Small intestine (tissue), 7 donors: ENCODE measurements at regions not wholly inside any gene's neighbourhood (a gene's known extent, or its start where the extent isn't known, plus 50 kb on each side); places are given as distances from the start of the nearest gene placed in this dataset.

ENCODE experiments used
- DNase-seq, 2 donors: peaks; one replicate each; pipeline versions ENCODE4 v3.0.0 to v3.0.0-alpha.2; 2013
- FAIRE-seq: peaks from 2 replicates; lab custom pipeline; 2012; peaks lifted over from hg19 to GRCh38; lab: Jason Lieb, UNC
- H3K27ac ChIP-seq, 3 donors: one replicate each; pipeline ENCODE4 v1.5.1; 2013; ENCODE audit warnings: low read length in 2 of 3, mild to moderate bottlenecking in 2 of 3, control low read depth in 1 of 3, inconsistent platforms in 1 of 3, low read depth in 1 of 3, moderate library complexity in 1 of 3
- H3K27me3 ChIP-seq, 3 donors: one replicate each; pipeline ENCODE4 v1.6.1; 2013; ENCODE audit warnings: low read length in 3 of 3, inconsistent platforms in 1 of 3; ENCODE audit not compliant: control insufficient read depth in 3 of 3, insufficient read depth in 3 of 3
- H3K36me3 ChIP-seq, 3 donors: one replicate each; pipeline ENCODE4 v1.6.1; 2013; ENCODE audit warnings: low read length in 3 of 3, inconsistent platforms in 1 of 3, low read depth in 1 of 3, mild to moderate bottlenecking in 1 of 3, moderate library complexity in 1 of 3; ENCODE audit not compliant: control insufficient read depth in 3 of 3, insufficient read depth in 2 of 3
- H3K4me1 ChIP-seq, 3 donors: one replicate each; pipeline ENCODE4 v1.6.1; 2013; ENCODE audit warnings: low read length in 2 of 3, inconsistent platforms in 1 of 3, low read depth in 1 of 3, mild to moderate bottlenecking in 1 of 3, moderate library complexity in 1 of 3; ENCODE audit not compliant: control insufficient read depth in 3 of 3, insufficient read depth in 2 of 3
- H3K4me3 ChIP-seq, 3 donors: one replicate each; pipeline ENCODE4 v1.5.1; 2013; ENCODE audit warnings: low read length in 3 of 3, control low read depth in 1 of 3, inconsistent platforms in 1 of 3, low read depth in 1 of 3, mild to moderate bottlenecking in 1 of 3, moderate library complexity in 1 of 3
- H3K9me3 ChIP-seq, 2 donors: one replicate each; pipeline ENCODE4 v1.6.1; 2013; ENCODE audit warnings: low read depth in 1 of 2, low read length in 1 of 2; ENCODE audit not compliant: control insufficient read depth in 2 of 2, insufficient read depth in 1 of 2
- WGBS, 3 donors: extraction: QIAGEN DNeasy Blood & Tissue Kit; methylation state at CpG; one replicate each; pipeline ENCODE4 v1.1.7; 2013; 5-methylcytosine and 5-hydroxymethylcytosine counted together
- donor health status: healthy with polysubstance abuse.
- donor health status: control.
- donor health status: control.
- donor health status: Bipolar disorder and iron deficiency.
- donor health status: healthy.

DNA sequence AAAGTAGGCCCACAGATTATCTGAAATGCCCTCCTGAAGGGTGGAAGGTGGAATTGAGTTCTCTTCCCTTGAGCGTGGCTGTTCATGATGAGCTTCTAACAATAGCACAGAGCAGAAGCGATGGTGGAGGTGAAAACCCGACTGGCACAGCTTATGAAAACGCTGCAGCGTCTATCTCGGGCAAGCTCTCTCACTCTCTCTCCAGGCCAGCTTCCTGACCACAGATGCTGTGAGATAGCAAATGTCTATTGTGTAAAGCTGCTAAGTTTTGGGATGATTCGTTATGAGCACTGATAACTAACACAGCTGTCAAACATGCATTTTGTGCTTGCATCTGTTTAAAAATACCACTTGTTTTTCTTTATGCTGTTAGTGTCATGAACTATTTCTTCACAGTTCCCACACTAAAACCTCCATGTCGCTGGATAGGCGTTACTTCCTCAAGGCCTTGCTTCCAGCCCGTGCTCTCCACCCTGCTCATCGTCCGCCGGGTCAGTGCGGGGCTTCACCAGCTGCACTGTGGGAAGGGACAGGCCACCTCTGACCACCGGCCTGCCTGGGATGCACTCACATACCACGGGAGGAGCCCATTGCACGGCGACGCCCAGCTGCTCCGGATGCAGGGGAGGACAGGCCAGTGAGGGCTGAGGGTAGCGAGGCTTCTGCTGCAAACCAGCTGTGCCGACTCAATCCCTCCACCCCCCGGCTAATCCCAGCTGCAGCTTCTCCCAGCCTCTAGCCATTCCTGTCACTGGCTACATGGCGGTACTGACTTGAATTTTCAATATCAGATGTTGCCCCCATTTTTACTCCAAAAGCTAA, 60.0 kb upstream of the OTOS start:
- WGBS, 3 donors = 53 to 76% (median 63%) methylated on average over 24 of the region's 24 CpGs
- Histone ChIP-seq H3K36me3 (no peaks in the 10 kb centered on the region), H3K4me3 (no peak overlapping the region), H3K27me3 (no peaks in the 10 kb centered on the region), H3K9me3 (no peaks in the 10 kb centered on the region), H3K4me1 (no peaks in the 10 kb centered on the region), H3K27ac (no peak overlapping the region)
- no peak for FAIRE-seq
- DNase-seq = peak in 1 of 2 donors; percentile 6

DNA sequence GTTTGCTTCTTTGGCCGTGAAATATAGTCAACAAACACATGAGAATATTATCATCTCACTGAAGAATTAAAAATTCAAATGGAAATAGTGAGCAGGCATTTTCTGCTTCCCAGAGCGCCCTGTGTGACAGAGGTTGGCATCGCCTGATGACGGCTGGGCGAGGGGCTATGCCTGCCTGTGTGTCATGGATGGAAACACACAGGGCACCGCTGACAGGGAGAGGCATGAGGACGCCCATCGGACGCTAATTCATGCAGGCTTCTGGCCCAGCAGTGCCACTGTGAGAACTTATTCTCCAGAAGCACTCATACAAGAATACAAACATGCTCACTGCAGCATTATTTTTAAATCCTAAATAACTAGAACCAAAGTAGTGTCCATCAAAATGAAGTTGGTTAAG, 61.4 kb upstream of the OTOS start:
- H3K27me3 ChIP-seq = no peaks in the 10 kb centered on the region
- no peaks in the 10 kb centered on the region for H3K36me3 ChIP-seq
- H3K27ac ChIP-seq = no peak overlapping the region
- 79 to 84% (median 81%) methylated on average over 9 of the region's 9 CpGs for WGBS, 3 donors
- no peaks in the 10 kb centered on the region for H3K9me3 ChIP-seq
- DNase-seq = no peak
- no peak overlapping the region for H3K4me3 ChIP-seq
- no peaks in the 10 kb centered on the region for H3K4me1 ChIP-seq
- FAIRE-seq = no peak

DNA sequence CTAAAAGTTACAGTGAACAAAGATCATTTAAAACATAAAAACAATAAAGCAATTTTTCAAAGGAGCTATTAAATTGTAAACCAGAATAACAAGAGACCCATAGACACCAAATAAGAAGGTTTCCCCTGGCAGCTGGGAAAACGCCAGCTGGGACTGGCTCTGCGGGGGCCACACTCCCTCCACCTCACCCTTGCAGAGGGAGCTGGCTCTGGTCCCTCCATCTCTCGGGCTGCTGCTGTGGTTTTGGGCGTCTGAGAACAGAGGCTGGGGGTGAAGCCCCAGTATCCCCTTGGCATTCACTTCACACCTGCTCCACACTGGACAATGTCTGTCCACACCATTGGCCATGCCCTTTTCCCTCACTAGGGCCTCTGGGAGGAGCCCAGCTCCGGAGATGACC, 62.1 kb upstream of the OTOS start:
- FAIRE-seq (no peak), DNase-seq (no peak)
- Histone ChIP-seq H3K27me3 (no peaks in the 10 kb centered on the region), H3K4me3 (no peak overlapping the region), H3K9me3 (peaks cover 0 to 2% of the 10 kb centered on the region in 2 donors), H3K36me3 (no peaks in the 10 kb centered on the region), H3K4me1 (no peaks in the 10 kb centered on the region), H3K27ac (no peak overlapping the region)
- WGBS, 3 donors = 60 to 78% (median 64%) methylated on average over 5 of the region's 5 CpGs

DNA sequence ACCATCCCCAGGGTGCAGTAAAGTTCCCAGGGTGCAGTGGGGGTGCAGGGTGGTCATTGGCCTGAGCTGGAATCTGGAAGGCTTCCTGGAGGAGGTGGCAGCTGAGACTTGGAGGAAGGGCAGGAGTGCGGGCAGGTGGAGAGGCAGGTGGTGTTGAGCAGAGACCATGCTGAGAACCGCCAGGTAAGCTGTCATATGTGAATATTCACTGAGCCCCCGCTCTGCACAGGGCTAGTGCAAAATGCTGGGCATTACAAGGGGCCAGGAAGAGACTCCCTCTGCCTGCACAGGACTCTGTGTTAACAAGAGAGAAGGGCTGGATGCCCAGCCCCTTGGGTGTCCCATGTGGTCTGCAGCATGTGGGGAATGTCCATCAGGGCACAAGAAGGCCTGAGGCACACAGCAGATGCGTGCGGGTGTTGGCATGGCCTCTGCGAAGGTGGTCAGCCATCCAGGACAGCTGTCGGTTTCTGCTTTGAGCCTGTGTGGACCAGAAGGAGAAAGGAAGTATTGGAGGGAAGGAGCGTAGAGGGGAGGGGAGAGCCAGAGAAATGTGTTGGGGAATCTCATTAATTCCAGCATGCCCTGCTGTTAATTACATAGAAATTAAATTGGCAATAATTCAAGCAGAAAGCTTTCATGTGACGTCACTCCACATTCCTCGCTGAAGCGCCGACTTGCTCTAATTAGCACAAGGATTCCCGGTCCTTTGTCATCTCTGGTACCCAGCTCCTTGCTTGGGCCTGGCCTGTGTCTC, 62.8 kb upstream of the OTOS start:
- Histone ChIP-seq H3K27ac (no peak overlapping the region), H3K9me3 (peaks cover 0 to 3% of the 10 kb centered on the region in 2 donors), H3K36me3 (no peaks in the 10 kb centered on the region), H3K4me3 (no peak overlapping the region), H3K4me1 (no peaks in the 10 kb centered on the region), H3K27me3 (no peaks in the 10 kb centered on the region)
- DNase-seq (no peak), FAIRE-seq (no peak)
- WGBS, 3 donors = 72 to 74% (median 73%) methylated on average over 13 of the region's 13 CpGs

DNA sequence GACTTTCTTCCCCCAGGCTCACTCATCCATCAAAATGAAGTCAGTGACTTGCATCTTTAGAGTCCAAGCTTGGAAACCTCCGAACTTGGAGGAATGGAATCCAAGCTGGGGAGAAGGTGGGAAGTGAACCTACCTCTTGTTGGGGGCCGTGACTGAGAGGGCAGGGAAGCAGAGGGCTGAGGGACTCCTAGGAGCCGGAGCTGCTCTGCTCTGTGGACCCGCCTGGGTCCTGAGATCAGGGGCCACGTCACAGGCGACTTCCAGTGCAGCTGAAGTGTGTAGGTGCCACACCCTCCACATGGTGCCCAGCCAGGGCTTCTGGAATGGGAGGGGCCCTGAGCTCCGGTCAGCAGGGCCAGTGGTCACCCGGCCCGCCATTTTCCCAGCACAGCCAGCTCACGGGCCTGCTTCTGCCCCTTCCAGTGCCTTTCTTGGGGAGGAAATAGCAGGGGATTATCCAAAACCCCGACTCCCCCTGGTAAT, 63.4 kb upstream of the OTOS start:
- Histone ChIP-seq H3K36me3 (no peaks in the 10 kb centered on the region), H3K4me3 (no peak overlapping the region), H3K27me3 (no peaks in the 10 kb centered on the region), H3K27ac (no peak overlapping the region), H3K9me3 (peaks cover 0 to 3% of the 10 kb centered on the region in 2 donors), H3K4me1 (no peaks in the 10 kb centered on the region)
- 55 to 74% (median 65%) methylated on average over 11 of the region's 11 CpGs for WGBS, 3 donors
- DNase-seq = no peak
- no peak for FAIRE-seq

DNA sequence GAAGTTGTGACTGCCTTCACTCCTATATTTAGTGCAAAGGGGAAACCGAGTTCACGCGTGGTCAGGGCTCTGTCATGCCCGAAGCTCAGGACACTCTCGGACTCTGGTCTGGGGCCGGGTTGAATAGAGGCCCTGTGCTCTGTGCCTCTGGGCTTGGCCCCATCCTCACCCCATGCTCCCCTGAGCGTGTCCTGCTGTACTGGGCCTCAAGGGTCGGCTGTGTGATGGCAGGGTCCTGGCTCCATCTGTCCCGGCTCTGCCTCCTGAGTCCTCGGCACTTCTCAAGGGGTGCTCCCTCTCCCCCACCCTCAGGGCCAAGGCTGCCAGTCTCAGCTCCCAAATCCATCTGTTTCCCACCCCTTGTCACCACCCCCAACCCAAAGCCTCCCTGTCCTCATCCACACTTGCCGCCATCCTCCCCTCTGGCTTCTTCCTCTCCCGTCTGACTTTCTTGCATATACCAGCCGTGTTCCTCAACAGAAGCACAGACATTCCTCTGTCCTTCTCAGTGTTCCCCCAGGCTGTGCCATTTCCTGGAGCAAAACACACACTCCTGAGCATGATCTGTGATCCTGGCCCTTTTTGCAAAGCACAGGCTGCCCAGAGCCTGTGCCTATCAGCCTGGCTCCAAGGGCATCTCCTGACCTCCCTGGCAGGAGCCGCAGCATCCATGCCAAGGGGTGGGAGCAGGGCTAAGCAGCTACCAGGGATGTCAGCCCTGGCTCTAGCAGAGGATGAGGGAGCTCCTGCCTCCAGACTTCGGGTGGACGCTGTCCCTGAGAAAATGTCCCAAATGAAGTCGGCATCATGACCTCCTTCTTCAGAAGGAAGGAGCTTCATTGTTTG, 64.2 kb upstream of the OTOS start:
- H3K4me3 ChIP-seq = no peak overlapping the region
- DNase-seq = no peak
- H3K4me1 ChIP-seq = no peaks in the 10 kb centered on the region
- peaks cover 0 to 3% of the 10 kb centered on the region in 2 donors for H3K9me3 ChIP-seq
- H3K36me3 ChIP-seq = no peaks in the 10 kb centered on the region
- FAIRE-seq = no peak
- 70 to 82% (median 75%) methylated on average over 17 of the region's 17 CpGs for WGBS, 3 donors
- H3K27me3 ChIP-seq = no peaks in the 10 kb centered on the region
- no peak overlapping the region for H3K27ac ChIP-seq

DNA sequence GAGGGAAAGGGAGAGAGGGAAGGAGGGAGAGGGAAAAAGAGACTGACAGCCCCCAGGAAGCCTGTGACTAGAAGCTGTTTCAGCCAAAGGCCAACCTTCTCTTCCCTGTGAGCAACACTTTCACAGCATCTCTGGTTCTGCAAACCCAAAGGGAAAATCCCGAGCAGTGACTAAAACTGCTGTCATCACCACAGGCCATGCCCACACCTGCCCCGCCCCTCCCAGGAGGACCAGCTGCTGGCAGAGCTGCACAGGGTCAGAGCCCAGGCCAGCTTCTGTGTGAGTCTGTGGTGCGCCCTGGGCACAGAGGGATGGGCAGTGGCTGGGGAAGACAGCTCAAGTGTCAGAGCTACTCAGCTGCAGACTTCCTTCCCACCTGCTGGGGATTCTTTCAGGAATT, 64.9 kb upstream of the OTOS start:
- Histone ChIP-seq H3K9me3 (peaks cover 0 to 3% of the 10 kb centered on the region in 2 donors), H3K4me3 (no peak overlapping the region), H3K4me1 (no peaks in the 10 kb centered on the region), H3K27me3 (no peaks in the 10 kb centered on the region), H3K27ac (no peak overlapping the region), H3K36me3 (no peaks in the 10 kb centered on the region)
- DNase-seq (no peak), FAIRE-seq (no peak)
- 8 to 51% (median 32%) methylated on average over 3 of the region's 3 CpGs for WGBS, 3 donors

DNA sequence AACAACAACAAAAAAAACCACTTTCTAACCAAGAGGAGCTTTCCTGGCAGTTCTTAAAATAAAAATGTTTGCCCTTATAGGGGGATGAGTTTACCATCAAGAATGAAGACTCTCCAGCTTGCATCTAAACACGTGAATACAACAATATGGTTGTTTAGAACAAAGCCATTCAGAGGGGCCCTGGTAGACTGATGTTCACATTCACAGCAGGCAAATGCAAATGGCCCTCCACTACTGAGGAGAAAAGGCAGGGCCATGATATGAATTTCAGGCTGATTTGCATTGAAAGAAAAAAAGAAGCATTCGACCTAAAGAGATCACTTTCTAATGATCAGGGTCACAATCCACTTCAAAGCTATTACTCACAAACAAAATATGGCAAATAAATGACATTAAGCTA, 65.3 kb upstream of the OTOS start:
- WGBS, 3 donors = 15 to 28% (median 23%) methylated on average over 2 of the region's 2 CpGs
- H3K9me3 ChIP-seq = peaks cover 0 to 3% of the 10 kb centered on the region in 2 donors
- H3K4me1 ChIP-seq = no peaks in the 10 kb centered on the region
- no peak overlapping the region for H3K4me3 ChIP-seq
- FAIRE-seq (no peak), DNase-seq (no peak)
- no peak overlapping the region for H3K27ac ChIP-seq
- no peaks in the 10 kb centered on the region for H3K27me3 ChIP-seq
- H3K36me3 ChIP-seq = no peaks in the 10 kb centered on the region
